HL-60/S4 treated with phorbol 12-myristate 13-acetate at 8.2 ng/mL for 4 days and 3 days (cell line): ENCODE measurements at regions not wholly inside any gene's neighbourhood (a gene's known extent, or its start where the extent isn't known, plus 50 kb on each side); places are given as distances from the start of the nearest gene placed in this dataset.
"Not testable (repeated sequence)": the region's sequence is repeated elsewhere in the genome, so short reads cannot be mapped to it uniquely, and the experiment has no call there.

Experiments used
- in situ Hi-C: fragments of 300-500 bp; cut with MboI; formaldehyde crosslinking; loops from 2 replicates; pipeline ENCODE4 v1.15.0; 2022; ENCODE audit warnings: low sequenced_read_pairs

DNA sequence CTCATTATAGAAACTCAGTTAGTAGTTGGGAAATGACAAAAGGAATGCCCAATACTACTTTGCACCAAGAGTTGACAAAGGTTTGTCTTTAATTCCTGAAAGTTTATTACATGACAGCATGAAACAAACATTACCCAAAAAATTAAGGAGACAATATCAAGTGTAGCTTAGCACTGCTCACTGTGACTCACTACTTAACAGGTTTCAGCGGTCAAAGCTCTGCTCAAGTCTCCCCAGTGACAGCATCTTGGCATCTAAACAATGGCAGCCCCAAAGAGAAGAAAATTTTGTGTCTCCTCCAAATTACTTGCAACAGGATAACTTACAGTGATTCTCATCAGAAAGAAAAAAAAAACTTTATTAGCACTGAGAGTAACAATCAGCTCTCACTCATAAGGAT, 1030.2 kb downstream of the EFNA5 start:
- in situ Hi-C loops = no loop called here

DNA sequence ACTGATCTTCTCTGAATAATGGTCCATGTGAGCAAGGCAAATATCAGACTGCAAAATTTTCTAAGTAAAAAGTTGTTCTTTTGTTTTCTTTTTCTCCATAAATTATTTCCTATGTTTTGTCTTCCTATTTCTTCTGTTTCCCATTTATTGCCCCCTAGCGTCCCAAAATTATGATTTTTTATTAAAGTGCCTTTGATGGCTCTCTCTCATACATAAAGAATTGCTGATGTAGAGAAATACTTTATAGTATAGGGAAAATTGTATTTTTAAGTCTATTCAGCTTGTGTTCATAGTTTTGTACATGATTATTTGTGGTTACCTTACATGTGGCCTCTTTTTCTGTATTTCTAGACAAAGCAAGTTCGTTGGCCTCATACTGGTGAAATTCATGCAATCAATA, 1031.2 kb downstream of the EFNA5 start:
- in situ Hi-C loops = no loop called here

GRCh38 chr5:106637275-106637674, 1033.5 kb downstream of the EFNA5 start:
- in situ Hi-C loops = no loop called here

- in situ Hi-C loops = no loop called here
Measured at GRCh38 chr5:106634375-106634774, 1036.4 kb downstream of the EFNA5 start.

GRCh38 chr5:106633825-106634224, 1036.9 kb downstream of the EFNA5 start:
- in situ Hi-C loops = no loop called here

DNA sequence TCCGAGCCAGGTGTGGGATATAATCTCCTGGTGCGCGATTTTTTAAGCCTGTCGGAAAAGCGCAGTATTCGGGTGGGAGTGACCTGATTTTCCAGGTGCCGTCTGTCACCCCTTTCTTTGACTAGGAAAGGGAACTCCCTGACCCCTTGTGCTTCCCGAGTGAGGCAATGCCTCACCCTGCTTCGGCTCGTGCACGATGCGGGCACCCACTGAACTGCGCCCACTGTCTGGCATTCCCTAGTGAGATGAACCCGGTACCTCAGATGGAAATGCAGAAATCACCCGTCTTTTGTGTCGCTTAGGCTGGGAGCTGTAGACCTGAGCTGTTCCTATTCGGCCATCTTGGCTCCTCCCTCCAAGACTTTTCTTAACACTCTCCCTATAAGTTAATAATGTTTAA, 1042.3 kb downstream of the EFNA5 start:
- in situ Hi-C loops = not testable (repeated sequence)

- in situ Hi-C loops = no loop called here
Measured at GRCh38 chr5:106610041-106610440, 1060.7 kb downstream of the EFNA5 start.

DNA sequence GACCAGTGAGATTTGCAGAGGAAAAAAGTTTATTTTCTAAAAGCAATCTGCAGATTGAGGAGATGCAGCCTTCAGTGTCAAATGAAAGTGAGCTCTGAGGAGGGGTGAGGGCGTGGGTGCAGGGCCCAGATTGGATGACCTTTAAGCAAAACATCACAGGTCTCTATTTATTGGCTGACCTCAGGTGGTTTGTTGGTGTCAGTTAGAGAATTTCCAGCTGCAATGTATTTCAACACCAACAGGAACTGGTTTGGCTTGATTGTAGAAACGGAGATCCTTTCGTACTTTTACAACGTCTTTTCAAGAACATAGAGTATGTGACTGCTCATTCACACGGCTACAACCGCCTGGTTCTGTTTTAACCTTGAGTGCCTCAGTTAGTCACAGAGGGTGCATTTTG, 1069.1 kb downstream of the EFNA5 start:
- in situ Hi-C loops = no loop called here

DNA sequence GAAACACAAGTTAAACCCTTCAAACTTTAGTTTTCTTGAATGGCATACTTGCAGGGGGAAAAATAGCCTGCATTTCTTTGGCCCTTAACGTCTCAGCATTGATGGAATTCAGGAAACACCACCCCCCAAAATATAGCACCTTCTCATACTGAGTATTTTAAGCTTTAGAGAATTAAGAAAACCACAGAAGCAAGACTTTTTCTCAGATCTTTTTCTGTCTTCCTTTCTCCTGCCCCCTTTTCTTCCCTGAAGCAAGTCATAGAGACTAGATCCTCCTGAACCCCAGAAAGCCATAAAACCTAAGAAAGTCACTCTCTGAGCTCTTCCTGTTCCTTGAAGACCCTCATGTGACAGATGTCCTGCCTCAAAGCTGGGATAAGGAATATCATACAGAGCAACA, 1069.9 kb downstream of the EFNA5 start:
- in situ Hi-C loops = no loop called here

DNA sequence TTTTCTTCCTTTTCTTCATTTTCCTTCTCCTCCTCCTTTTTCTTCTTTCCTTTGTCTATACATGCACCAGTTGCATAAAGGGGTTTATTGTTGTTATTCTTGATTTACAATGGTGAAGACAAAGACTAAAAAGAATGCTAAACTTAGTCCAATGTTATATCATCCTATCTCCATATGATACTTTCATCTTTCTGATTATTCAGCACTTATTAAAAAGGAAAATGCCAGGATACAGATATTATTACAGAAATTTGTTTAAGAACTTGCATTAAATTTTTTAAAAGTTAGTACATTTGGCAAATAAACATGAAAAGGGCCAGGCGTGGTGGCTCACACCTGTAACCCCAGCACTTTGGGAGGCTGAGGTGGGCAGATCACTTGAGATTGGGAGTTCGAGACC, 1074.9 kb downstream of the EFNA5 start:
- in situ Hi-C loops = no loop called here

DNA sequence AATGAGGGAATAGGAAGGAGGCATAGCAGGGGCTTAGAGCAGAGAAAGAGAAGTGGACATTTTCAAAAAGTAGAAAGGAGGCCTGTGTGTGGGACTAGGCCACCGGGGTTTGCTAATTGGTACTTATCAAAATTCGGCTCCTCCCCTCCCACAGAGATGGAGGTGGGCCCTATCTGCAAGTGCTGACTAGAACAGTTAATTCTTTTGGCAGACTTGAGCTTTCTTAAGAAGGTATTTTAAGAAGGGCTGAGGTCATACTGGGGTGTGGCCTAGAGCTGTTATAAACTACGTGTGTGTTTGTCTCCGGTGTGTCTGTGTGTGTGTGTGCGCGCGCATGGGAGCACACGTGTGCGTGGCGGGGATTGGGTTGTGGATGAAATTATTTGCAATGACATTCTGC, 1086.5 kb downstream of the EFNA5 start:
- in situ Hi-C loops = no loop called here

DNA sequence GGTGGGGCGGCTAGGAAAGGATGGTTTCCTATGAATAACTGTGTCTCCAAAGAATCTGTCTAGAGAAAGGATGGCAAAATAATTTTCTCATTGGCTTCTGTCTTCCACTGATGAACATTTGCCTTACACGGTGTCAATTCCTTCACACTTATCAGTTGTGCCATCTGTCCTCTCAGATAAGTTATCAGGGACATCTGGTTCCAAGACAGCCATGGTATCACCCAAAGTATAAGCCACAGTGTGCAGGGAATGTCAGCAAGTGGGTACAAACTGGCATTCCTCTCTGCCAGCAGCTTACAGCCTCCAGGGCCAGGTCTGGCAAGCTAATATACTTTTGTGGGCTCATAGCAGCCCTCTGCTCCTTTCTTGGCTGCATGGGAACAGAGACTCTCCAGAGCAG, 1092.0 kb downstream of the EFNA5 start:
- in situ Hi-C loops = no loop called here

- in situ Hi-C loops = no loop called here
Measured at GRCh38 chr5:106574820-106575219, 1095.9 kb downstream of the EFNA5 start.

- in situ Hi-C loops = no loop called here
Measured at GRCh38 chr5:106566031-106566430, 1104.7 kb downstream of the EFNA5 start.

DNA sequence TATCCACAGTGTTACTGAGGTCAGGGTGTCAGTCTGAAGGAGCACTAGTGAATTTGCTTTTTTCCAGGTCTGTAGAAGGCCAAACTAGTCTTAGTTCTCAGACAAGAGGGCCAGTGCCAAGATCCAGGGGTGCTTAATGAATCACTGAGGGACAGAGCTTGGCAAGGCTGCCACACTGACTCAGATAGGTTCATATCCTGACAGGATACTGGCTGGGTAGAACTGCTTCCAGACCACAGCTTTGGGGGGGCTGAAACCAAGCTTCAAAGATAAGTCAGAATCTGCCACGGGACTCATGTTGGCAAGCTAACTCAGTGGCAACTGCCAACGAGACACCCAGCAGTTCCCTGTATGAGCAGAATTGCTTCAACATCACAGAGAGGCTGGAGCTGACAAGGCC, 1125.4 kb downstream of the EFNA5 start:
- in situ Hi-C loops = no loop called here

DNA sequence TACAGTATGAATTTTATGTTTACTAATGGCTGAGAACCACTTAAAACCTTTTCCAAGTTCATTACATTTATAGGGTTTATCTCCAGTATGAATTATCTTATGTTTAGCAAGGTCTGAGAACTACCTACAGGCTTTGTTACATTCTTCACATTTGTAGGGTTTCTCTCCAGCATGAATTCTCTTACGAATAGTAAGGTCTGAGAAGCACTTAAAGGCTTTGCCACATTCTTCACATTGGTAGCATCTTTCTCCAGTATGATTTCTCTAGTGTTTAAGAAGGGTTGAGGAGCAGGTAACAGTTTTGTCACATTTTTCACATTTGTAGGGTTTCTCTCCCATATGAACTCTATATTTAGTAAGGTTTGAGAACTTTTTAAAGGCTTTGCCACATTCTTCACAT, 1127.4 kb downstream of the EFNA5 start:
- in situ Hi-C loops = no loop called here

- in situ Hi-C loops = no loop called here
Measured at GRCh38 chr5:106530150-106530549, 1140.6 kb downstream of the EFNA5 start.

DNA sequence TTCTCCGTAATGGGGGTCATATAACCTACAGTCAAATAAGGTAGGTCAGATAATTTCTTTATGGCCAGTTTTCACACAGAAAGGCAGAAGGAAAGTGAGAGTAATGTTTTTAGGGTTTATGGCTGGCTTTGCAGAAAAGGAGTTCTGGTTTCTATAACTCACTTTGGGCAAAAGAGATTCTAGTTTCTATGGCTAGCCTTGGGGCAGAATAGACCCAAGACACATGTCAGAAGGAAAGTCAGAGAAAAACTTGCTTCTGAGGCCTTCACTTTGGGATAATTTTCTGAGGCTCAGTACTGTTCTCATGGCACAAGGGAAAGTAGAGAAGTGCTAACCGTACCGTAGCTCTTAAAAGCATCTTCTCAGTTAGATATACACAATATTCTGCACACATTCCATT, 1145.3 kb downstream of the EFNA5 start:
- in situ Hi-C loops = no loop called here

GRCh38 chr5:106523852-106524251, 1146.9 kb downstream of the EFNA5 start:
- in situ Hi-C loops = no loop called here

DNA sequence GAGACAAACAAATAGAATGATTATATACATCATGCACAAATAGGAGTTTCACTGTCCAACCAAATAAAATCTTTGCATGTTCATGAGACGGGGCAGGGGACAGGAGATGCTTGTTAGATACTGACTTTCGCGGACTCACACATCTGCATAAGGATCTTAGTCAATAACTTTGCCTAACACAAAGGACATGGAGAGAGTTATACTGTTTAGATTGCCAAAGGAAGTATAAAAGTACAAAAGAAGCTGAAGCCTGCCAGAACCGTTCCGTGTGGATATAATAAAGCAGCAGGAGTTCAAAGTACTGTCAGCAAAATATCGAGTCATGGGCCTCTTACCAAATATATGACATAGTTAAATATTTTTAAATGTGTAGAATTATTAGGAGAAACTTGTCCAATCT, 1148.4 kb downstream of the EFNA5 start:
- in situ Hi-C loops = no loop called here

DNA sequence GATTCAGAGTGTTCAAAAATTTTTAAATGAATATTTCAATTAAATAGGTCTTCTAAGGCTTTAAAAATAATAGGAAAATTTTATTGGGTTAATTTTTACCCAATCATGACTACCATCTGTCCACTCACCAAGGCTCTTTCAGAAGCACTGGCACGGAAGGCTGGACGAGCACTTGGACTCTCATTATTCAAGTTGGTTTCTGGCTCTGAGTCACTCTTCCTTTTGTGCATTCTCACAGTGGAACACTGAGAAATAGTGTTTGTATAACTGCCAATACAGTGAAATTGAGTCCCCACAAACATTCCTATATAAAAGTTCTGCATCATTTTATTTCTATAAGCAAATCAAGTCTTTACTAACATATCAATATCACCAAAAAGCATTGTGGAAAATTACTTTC, 1149.0 kb downstream of the EFNA5 start:
- in situ Hi-C loops = no loop called here

- in situ Hi-C loops = no loop called here
Measured at GRCh38 chr5:106510321-106510720, 1160.4 kb downstream of the EFNA5 start.

GRCh38 chr5:106508894-106509293, 1161.8 kb downstream of the EFNA5 start:
- in situ Hi-C loops = no loop called here

DNA sequence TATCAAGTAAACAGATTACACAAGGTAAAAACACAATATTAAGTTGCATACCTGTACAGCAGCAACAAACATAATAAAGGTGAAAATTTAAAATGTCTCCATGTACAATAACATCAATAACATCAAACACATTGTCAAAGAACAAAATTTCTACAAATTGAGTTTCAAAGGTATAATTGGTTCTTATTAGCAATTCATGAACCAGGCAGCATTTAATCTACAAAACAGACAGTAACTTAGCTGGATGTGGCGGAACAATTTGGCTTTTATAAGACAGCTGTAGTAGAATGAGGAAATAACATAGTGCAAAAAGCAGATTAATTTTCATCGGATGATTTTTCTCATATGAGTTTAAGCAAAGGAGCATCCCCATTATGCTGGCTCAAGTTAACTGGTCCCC, 1176.8 kb downstream of the EFNA5 start:
- in situ Hi-C loops = no loop called here
